ENCODE measurements at regions not wholly inside any gene's neighbourhood (a gene's known extent, or its start where the extent isn't known, plus 50 kb on each side); places are given as distances from the start of the nearest gene placed in this dataset.

- no peak for DNase-seq
- Histone ChIP-seq H3K27ac (no peak overlapping the region), H3K27me3 (replicated peaks) (peaks cover 2% of the 10 kb centered on the region), H3K36me3 (replicated peaks) (no peaks in the 10 kb centered on the region), H3K4me3 (ENCODE audit: low read depth, low read length) (no peak overlapping the region)
- in situ Hi-C loops (cut with HindIII; ENCODE audit: low pct_ligation_motif_present, low sequenced_read_pairs): no loop called here
- TF ChIP-seq CTCF (IDR thresholded peaks at IDR 0.05; ENCODE audit: low read depth, low read length, missing control alignments): no peak
These were observed 57.6 kb downstream of the JRKL start for GRCh38 chr11:96447208-96448110.

GRCh38 chr11:96448225-96448624, 58.4 kb downstream of the JRKL start:
- H3K27me3 ChIP-seq (replicated peaks): peaks cover 2% of the 10 kb centered on the region
- in situ Hi-C loops (cut with HindIII; ENCODE audit: low pct_ligation_motif_present, low sequenced_read_pairs): no loop called here

GRCh38 chr11:96456111-96456510, 66.3 kb downstream of the JRKL start:
- no peak for TF ChIP-seq CTCF (IDR thresholded peaks at IDR 0.05; ENCODE audit: low read depth, low read length, missing control alignments)
- H3K27me3 ChIP-seq (replicated peaks): no peaks in the 10 kb centered on the region
- DNase-seq: no peak
- H3K4me3 ChIP-seq (ENCODE audit: low read depth, low read length): no peak overlapping the region
- H3K36me3 ChIP-seq (replicated peaks): no peaks in the 10 kb centered on the region
- no peak overlapping the region for H3K27ac ChIP-seq
- in situ Hi-C loops (cut with HindIII; ENCODE audit: low pct_ligation_motif_present, low sequenced_read_pairs): no loop called here

More at GRCh38 chr11:96448225-96448624, 58.4 kb downstream of the JRKL start:
- Histone ChIP-seq H3K36me3 (replicated peaks) (no peaks in the 10 kb centered on the region), H3K4me3 (ENCODE audit: low read depth, low read length) (no peak overlapping the region), H3K27ac (no peak overlapping the region)
- no peak for TF ChIP-seq CTCF (IDR thresholded peaks at IDR 0.05; ENCODE audit: low read depth, low read length, missing control alignments)
- no peak for DNase-seq

GRCh38 chr11:96459751-96460150, 69.9 kb downstream of the JRKL start:
- no peak for TF ChIP-seq CTCF (IDR thresholded peaks at IDR 0.05; ENCODE audit: low read depth, low read length, missing control alignments)
- Histone ChIP-seq H3K4me3 (ENCODE audit: low read depth, low read length) (no peak overlapping the region), H3K27ac (no peak overlapping the region), H3K27me3 (replicated peaks) (no peaks in the 10 kb centered on the region), H3K36me3 (replicated peaks) (no peaks in the 10 kb centered on the region)
- in situ Hi-C loops (cut with HindIII; ENCODE audit: low pct_ligation_motif_present, low sequenced_read_pairs): no loop called here
- no peak for DNase-seq

GRCh38 chr11:96461871-96462270, 72.1 kb downstream of the JRKL start:
- Histone ChIP-seq H3K4me3 (ENCODE audit: low read depth, low read length) (no peak overlapping the region), H3K27me3 (replicated peaks) (no peaks in the 10 kb centered on the region), H3K27ac (no peak overlapping the region), H3K36me3 (replicated peaks) (no peaks in the 10 kb centered on the region)
- in situ Hi-C loops (cut with HindIII; ENCODE audit: low pct_ligation_motif_present, low sequenced_read_pairs): no loop called here
- TF ChIP-seq CTCF (IDR thresholded peaks at IDR 0.05; ENCODE audit: low read depth, low read length, missing control alignments): no peak
- no peak for DNase-seq

Data from brain microvascular endothelial cell (primary cell).